ENCODE measurements at regions not wholly inside any gene's neighbourhood (a gene's known extent, or its start where the extent isn't known, plus 50 kb on each side); places are given as distances from the start of the nearest gene placed in this dataset.

DNA sequence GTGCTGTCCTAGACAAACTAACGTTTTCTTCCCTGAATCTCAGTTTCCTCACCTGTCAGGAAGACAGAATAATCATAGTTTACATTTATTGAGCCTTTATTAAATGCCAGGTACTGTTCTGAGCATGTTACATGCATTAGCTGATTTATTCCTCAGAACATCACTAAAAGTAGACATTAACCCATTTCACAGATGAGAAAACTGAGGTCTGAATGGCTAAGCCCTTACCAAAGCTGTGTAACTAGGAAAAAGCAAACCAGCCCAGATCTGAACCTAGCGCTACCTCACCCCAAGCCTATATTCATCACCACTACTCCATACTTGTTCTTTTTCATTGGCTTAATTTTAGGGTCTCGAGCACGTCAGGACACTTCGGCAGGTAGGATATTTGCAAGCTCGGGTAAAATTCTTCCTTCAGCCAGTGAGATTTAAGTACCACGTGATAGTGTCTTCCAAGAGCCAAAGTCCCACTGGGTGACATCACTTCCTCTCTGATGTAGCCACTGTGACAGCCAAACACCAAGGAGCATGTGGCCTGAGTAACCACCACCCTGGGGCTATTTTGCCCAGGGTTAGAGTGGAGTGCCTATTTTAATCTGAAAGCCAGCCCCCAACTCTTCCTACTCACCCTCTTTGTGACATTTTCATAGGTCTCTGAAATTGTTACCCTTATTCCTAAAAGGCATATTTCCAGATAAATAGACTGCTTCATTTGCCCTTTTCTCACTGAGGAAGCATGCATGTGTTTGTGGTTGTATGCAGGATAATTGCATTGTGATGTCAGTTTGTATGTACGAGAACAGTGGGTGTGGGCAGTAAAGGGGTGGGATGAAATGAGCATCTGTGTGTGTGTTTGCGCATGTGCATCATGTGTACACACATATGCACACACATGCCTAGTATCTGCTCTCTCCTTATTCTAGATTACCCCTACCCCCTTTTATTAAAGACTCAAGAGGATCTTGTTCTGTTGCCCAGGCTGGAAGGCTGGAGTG lies 62.2 kb upstream of the WSCD2 start:
- no peak for DNase-seq (ENCODE audit: low read depth in 3 of 3, low spot score in 2 of 3)

DNA sequence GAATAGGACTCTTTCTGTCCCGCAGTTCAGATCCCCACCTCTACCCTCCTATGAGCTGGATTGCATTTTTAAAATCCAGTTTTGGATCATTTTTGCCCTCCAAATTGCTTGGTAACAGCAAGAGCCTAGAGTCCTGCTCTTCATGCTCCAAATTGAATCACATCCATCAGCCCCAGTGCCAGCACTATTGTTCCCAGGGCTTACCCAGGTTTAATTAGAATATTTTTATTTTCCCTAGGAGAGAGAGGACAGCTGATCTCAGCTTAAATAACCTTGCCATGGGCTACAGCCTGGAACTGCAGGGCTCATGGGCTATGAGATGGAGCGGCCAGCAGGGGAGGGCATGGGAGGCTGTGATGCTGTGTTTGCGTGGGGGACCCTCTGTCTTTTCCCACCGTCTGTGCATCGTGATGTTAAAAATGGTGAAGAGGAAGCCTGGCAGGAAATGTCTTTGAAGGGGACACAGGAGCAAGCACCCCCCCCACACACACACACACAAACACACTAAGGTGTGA lies 59.4 kb upstream of the WSCD2 start:
- DNase-seq (ENCODE audit: low read depth in 3 of 3, low spot score in 2 of 3), result no peak

DNA sequence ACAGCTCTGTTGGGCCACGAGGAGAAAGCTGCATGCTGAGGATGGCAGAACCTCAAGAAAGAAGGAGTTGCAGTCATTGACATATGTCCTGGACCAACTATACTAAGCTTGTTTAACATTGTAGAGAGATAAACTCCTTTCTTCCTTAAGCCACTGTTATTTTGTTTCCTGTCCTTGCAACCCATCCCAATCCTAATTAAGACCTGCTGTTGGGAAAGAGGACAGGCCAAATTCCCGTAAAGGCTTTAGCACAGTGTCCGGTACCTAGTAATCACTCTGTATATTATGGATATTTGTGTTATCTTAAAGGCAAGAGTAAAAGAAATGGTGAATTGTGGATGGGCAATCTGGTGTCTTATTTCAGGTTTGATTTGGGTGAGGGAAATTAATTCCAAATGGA lies 53.5 kb upstream of the WSCD2 start:
- DNase-seq (ENCODE audit: low read depth in 3 of 3, low spot score in 2 of 3), result no peak

DNA sequence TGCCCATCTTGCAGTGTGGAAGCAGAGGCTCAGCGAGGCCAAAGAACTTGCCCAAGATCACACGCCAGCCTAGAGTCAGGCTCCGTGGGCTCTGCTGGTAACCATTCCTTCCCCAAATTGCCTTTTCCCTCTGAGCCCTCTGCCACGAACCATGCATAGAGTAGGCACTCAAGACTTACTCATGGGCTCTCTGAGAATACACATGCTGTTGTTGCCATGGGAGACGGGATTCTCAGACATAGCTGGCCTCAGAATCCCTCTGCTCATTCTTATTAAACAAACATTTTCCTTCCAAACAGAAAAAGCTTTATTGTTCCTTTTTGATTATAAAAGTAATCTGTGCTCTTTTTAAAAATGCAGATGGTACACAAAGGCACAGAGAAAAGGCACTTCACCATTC lies 52.5 kb upstream of the WSCD2 start:
- DNase-seq (ENCODE audit: low read depth in 3 of 3, low spot score in 2 of 3), result no peak

DNA sequence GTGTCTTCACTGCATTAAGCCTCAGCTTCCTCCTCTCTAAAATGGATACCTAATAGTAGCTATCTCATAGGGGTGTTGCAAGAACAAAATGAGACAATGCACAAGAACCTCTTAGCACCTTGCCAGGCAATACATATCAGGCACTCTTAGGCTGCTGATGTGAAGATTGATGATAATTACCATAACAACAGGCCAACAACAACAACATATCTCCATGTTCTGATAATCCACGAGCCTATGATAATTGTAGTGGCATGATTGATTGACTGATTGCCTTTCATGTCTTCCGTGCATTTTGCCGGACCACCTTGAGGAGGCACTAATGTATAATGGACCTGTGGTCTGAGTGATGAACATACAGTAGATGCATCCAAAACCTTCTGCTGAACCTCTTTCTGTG lies 50.7 kb upstream of the WSCD2 start:
- DNase-seq (ENCODE audit: low read depth in 3 of 3, low spot score in 2 of 3), result no peak

Measured in right renal cortex interstitium (tissue), 3 donors.